Testis (tissue), 2 donors: ENCODE measurements at regions not wholly inside any gene's neighbourhood (a gene's known extent, or its start where the extent isn't known, plus 50 kb on each side); places are given as distances from the start of the nearest gene placed in this dataset.

ENCODE experiments used
- DNase-seq: peaks from one replicate; pipeline ENCODE4 v3.0.0-alpha.2; 2019
- H3K27ac ChIP-seq, 2 donors: fragments of 200-600 bp; sonication (generic); one replicate each; pipeline ENCODE4 v1.5.1; 2019
- H3K27me3 ChIP-seq: fragments of 200-600 bp; sonication (generic); one replicate; pipeline ENCODE4 v1.5.1; 2019
- H3K36me3 ChIP-seq: fragments of 200-600 bp; sonication (generic); one replicate; pipeline ENCODE4 v1.5.1; 2017; ENCODE audit warnings: low read depth; ENCODE audit errors: missing control alignments
- H3K4me1 ChIP-seq: fragments of 200-600 bp; sonication (generic); one replicate; pipeline ENCODE4 v1.5.1; 2019
- H3K4me3 ChIP-seq, 2 donors: fragments of 200-600 bp; sonication (generic); one replicate each; pipeline ENCODE4 v1.5.1; 2017 to 2019
- H3K9me3 ChIP-seq: fragments of 200-600 bp; sonication (generic); one replicate; pipeline ENCODE4 v1.5.1; 2017
- POLR2A ChIP-seq: fragments of 450-650 bp; IDR thresholded peaks from one replicate; pipeline ENCODE4 v1.6.1; 2017; ENCODE audit warnings: antibody characterized with exemption, mild to moderate bottlenecking, moderate library complexity
- WGBS, 2 donors: methylation state at CpG; one replicate each; pipeline ENCODE4 v1.1.5; 2018; 5-methylcytosine and 5-hydroxymethylcytosine counted together
- intact Hi-C: fragments of 100-400 bp; cut with DNase I; formaldehyde crosslinking; loops from one replicate; pipeline ENCODE4 v1.15.1; 2023; ENCODE audit warnings: low total_unique reads
- TF ChIP-seq, protein P1 (sequence below), 3 experiments: fragments of 450-650 bp in 2 of 3; fragments of 200-600 bp in 1 of 3; sonication (generic) in 1 of 3; IDR thresholded peaks; one replicate each; pipeline ENCODE4 v1.5.1; 2016 to 2019; ENCODE audit warnings: antibody characterized with exemption in 3 of 3, mild to moderate bottlenecking in 2 of 3, moderate library complexity in 1 of 3

DNA sequence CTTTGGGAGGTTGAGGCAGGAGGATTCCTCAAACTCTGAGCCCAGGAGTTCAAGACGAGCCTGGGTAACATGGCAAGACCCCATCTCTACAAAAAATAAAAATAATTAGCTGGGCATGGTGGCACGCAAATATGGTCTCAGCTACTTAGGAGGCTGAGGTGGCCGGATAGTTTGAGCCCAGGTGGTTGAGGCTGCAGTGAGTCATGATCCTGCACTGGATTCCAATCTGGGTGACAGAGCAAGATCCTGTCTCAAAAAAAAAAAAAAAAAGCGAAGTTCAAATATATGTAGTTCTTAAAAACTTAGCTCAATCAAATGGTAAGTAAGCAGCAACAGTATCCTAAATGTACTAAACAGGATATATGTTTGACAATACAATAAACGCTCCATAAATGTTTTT, 85.5 kb upstream of the SSTR1 start:
- Histone ChIP-seq H3K4me1 (no peaks in the 10 kb centered on the region), H3K27me3 (no peaks in the 10 kb centered on the region), H3K4me3 (no peak overlapping the region), H3K9me3 (no peaks in the 10 kb centered on the region), H3K27ac (no peak overlapping the region), H3K36me3 (no peaks in the 10 kb centered on the region)
- no peak for DNase-seq
- intact Hi-C loops: no loop called here
- TF ChIP-seq, protein P1, sequence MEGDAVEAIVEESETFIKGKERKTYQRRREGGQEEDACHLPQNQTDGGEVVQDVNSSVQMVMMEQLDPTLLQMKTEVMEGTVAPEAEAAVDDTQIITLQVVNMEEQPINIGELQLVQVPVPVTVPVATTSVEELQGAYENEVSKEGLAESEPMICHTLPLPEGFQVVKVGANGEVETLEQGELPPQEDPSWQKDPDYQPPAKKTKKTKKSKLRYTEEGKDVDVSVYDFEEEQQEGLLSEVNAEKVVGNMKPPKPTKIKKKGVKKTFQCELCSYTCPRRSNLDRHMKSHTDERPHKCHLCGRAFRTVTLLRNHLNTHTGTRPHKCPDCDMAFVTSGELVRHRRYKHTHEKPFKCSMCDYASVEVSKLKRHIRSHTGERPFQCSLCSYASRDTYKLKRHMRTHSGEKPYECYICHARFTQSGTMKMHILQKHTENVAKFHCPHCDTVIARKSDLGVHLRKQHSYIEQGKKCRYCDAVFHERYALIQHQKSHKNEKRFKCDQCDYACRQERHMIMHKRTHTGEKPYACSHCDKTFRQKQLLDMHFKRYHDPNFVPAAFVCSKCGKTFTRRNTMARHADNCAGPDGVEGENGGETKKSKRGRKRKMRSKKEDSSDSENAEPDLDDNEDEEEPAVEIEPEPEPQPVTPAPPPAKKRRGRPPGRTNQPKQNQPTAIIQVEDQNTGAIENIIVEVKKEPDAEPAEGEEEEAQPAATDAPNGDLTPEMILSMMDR (IDR thresholded peaks at IDR 0.05): no peak
- TF ChIP-seq POLR2A: no peak
- 88 to 93% methylated on average over 5 of the region's 5 CpGs for WGBS, 2 donors

DNA sequence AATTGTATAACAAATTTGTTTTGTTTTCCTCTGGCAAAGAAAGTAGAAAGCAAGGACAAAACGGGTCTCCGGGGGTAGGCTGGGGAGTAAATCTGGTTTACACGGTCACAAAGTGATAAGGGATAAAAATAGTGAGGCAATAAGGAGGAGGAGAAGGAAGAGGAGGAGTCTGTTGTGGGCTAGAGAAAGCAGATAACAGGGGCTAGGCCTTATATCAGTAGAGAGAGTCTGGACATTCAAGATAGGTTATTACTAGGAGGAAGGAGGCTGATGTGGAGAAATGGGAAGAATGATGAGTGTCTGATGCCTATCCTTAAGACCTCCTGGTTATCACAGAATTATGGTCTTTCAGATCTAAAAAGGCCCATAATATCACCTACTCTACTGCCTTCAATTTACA, 83.2 kb upstream of the SSTR1 start:
- H3K9me3 ChIP-seq: no peaks in the 10 kb centered on the region
- H3K36me3 ChIP-seq: no peaks in the 10 kb centered on the region
- no peaks in the 10 kb centered on the region for H3K4me1 ChIP-seq
- H3K27ac ChIP-seq: no peak overlapping the region
- 34 to 43% methylated on average over 3 of the region's 3 CpGs for WGBS, 2 donors
- intact Hi-C loops: no loop called here
- TF ChIP-seq POLR2A: no peak
- TF ChIP-seq, protein P1 (IDR thresholded peaks at IDR 0.05): no peak
- no peak for DNase-seq
- no peak overlapping the region for H3K4me3 ChIP-seq
- H3K27me3 ChIP-seq: no peaks in the 10 kb centered on the region

DNA sequence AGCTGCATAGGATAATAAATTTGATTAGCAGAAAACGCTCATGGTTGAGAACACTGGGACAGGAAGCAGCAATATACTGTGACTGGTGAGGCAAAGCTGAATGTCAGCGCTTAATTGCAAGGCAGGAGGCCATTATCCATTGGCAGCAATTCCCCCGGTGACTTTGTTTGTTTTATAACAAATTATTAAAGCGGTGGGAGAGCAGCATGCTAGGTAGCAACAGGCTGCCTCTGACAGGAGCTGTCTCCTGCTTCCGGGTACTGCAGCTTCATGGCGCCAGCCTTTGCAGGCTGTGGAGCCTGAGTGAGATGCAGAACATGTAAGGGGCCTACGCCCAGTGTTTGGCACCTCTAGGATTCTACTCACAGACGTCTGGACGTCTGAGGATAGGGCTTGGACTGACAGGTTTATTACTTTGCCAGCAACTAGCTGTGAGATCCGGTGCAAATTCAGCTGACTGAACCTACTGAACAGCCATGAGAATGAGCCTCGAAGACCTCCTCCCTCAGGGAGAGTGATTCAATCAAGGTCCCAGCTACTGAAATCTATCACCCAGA, 82.1 kb upstream of the SSTR1 start:
- WGBS, 2 donors: 35% methylated on average over 11 of the region's 11 CpGs
- DNase-seq: no peak
- H3K27me3 ChIP-seq: no peaks in the 10 kb centered on the region

DNA sequence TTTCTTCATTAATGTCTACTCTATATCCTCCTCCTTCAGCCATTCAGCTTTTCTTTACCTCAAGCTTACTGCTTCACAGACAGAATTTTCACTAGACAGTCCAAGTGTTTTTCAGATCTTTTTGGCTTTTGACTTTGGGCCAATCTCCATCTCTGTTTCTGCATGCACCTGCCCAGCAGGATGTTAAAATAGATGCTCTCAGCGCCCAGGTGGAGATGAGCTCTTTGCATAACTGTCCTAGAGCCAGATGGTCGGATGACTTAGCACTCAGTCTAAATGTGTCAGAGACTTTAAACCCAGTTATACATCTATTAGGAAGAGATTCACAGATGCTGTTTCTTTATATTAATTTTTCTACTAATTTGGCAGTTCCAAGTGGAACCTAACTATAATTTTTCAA, 80.3 kb upstream of the SSTR1 start:
- Histone ChIP-seq H3K27ac (no peak overlapping the region), H3K36me3 (no peaks in the 10 kb centered on the region), H3K27me3 (no peaks in the 10 kb centered on the region), H3K4me1 (no peaks in the 10 kb centered on the region), H3K9me3 (no peaks in the 10 kb centered on the region), H3K4me3 (no peak overlapping the region)
- intact Hi-C loops: no loop called here
- 83 to 86% methylated on average over 2 of the region's 2 CpGs for WGBS, 2 donors
- TF ChIP-seq, protein P1 (IDR thresholded peaks at IDR 0.05): no peak
- no peak for TF ChIP-seq POLR2A
- DNase-seq: no peak

More for the DNA sequence above, 82.1 kb upstream of the SSTR1 start:
- H3K27ac ChIP-seq: no peak overlapping the region
- H3K4me1 ChIP-seq: no peaks in the 10 kb centered on the region
- intact Hi-C loops: no loop called here
- TF ChIP-seq, protein P1 (IDR thresholded peaks at IDR 0.05): no peak
- no peak for TF ChIP-seq POLR2A
- no peaks in the 10 kb centered on the region for H3K9me3 ChIP-seq
- no peaks in the 10 kb centered on the region for H3K36me3 ChIP-seq
- H3K4me3 ChIP-seq: no peak overlapping the region

DNA sequence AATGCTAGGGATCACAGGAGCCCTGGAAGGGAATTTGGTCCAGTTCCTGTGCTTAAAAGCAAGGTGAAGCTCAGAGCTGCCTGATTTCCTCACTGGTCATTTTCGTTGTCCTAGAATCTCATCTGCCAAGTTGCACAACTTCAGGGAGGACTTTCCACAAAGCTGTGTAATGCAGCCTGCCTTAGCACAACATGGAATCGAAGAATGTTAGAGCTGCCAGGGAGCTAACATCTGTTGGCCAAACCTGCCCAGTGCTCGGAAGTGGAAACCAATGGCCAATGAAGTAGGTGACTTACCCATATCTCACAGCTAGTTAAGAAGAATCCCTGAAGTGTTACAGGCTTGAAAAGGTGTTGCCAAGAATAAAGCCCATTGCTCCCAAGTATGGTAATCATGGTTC, 79.9 kb upstream of the SSTR1 start:
- Histone ChIP-seq H3K4me1 (no peaks in the 10 kb centered on the region), H3K9me3 (no peaks in the 10 kb centered on the region), H3K4me3 (no peak overlapping the region), H3K36me3 (no peaks in the 10 kb centered on the region), H3K27me3 (no peaks in the 10 kb centered on the region), H3K27ac (no peak overlapping the region)
- TF ChIP-seq, protein P1 (IDR thresholded peaks at IDR 0.05): no peak
- no peak for TF ChIP-seq POLR2A
- intact Hi-C loops: no loop called here
- WGBS, 2 donors: 89 to 92% methylated on average over 3 of the region's 3 CpGs
- DNase-seq: no peak
